Kidney (tissue), 13 donors: ENCODE measurements at regions not wholly inside any gene's neighbourhood (a gene's known extent, or its start where the extent isn't known, plus 50 kb on each side); places are given as distances from the start of the nearest gene placed in this dataset.
A peak's percentile ranks its signal among the peaks of the same experiment; 100 is the strongest.

ENCODE experiments used
- DNase-seq, 5 donors: peaks; one replicate each; pipeline ENCODE4 v3.0.0-alpha.2; 2013 to 2020
- FAIRE-seq: peaks from 2 replicates; lab custom pipeline; 2012; peaks lifted over from hg19 to GRCh38; lab: Jason Lieb, UNC
- H3K27ac ChIP-seq, 2 donors: one replicate each; pipeline ENCODE4 v1.7.0; 2013; ENCODE audit warnings: low read depth in 2 of 2, low read length in 2 of 2, inconsistent platforms in 1 of 2
- H3K27me3 ChIP-seq: one replicate; pipeline ENCODE4 v1.7.1; 2013; ENCODE audit warnings: low read length, inconsistent platforms; ENCODE audit not compliant: control insufficient read depth, insufficient read depth
- H3K36me3 ChIP-seq, 3 donors: one replicate each; pipeline versions ENCODE4 v1.7.0 to v1.7.1; 2013; ENCODE audit warnings: low read length in 3 of 3, control low read depth in 1 of 3, inconsistent platforms in 1 of 3; ENCODE audit not compliant: insufficient read depth in 3 of 3, control insufficient read depth in 2 of 3
- H3K4me1 ChIP-seq, 3 donors: one replicate each; pipeline versions ENCODE4 v1.7.0 to v1.7.1; 2013; ENCODE audit warnings: low read length in 3 of 3, inconsistent platforms in 1 of 3, low read depth in 1 of 3; ENCODE audit not compliant: control insufficient read depth in 2 of 3, insufficient read depth in 2 of 3
- H3K4me3 ChIP-seq, 3 donors: one replicate each; pipeline versions ENCODE4 v1.7.0 to v1.8.1; 2013; ENCODE audit warnings: low read length in 3 of 3, control low read depth in 1 of 3, inconsistent platforms in 1 of 3
- H3K9ac ChIP-seq, 3 donors: one replicate each; pipeline versions ENCODE4 v1.7.0 to v1.7.1; 2013; ENCODE audit warnings: low read length in 3 of 3, control low read depth in 1 of 3, inconsistent platforms in 1 of 3
- H3K9me3 ChIP-seq, 3 donors: one replicate each; pipeline versions ENCODE4 v1.7.0 to v1.7.1; 2013; ENCODE audit warnings: low read length in 3 of 3, control low read depth in 1 of 3, inconsistent platforms in 1 of 3; ENCODE audit not compliant: control insufficient read depth in 2 of 3, insufficient read depth in 1 of 3
- CTCF ChIP-seq: IDR thresholded peaks from 3 replicates; pipeline ENCODE4 v1.5.1; 2012; ENCODE audit warnings: mild to moderate bottlenecking, moderate library complexity, borderline replicate concordance; ENCODE audit not compliant: insufficient read depth; ENCODE audit errors: extremely low read depth
- intact Hi-C: fragments of 100-400 bp; cut with DNase I; formaldehyde crosslinking; loops from one replicate; pipeline ENCODE4 v1.11.1; 2022
- donor health status: control.
- donor health status: control.
- donor health status: control.
- donor health status: control.
- donor health status: control.
- donor health status: DM: yes; HTN: yes; CAD: no.
- donor health status: Normal renal cell carcinoma (clear cell type).

- peak in 1 of 5 donors; percentile 38 for DNase-seq
- Histone ChIP-seq H3K9me3 (no peaks in the 10 kb centered on the region), H3K9ac (no peak overlapping the region), H3K4me3 (no peak overlapping the region), H3K36me3 (no peaks in the 10 kb centered on the region), H3K4me1 (no peaks in the 10 kb centered on the region), H3K27me3 (no peaks in the 10 kb centered on the region), H3K27ac (no peak overlapping the region)
- intact Hi-C loops, result no loop called here
- FAIRE-seq, result no peak
- no peak for TF ChIP-seq CTCF
Observed at GRCh38 chr16:65994291-65994690, 372.2 kb upstream of the CDH5 start.

GRCh38 chr16:65991149-65991701 is 375.3 kb upstream of the CDH5 start:
- intact Hi-C loops, result no loop called here
- no peak overlapping the region for H3K4me3 ChIP-seq

GRCh38 chr16:65989861-65990604 is 376.5 kb upstream of the CDH5 start:
- Histone ChIP-seq H3K9ac (no peak overlapping the region), H3K36me3 (no peaks in the 10 kb centered on the region), H3K4me3 (no peak overlapping the region), H3K4me1 (no peaks in the 10 kb centered on the region), H3K9me3 (no peaks in the 10 kb centered on the region), H3K27ac (no peak overlapping the region), H3K27me3 (no peaks in the 10 kb centered on the region)
- TF ChIP-seq CTCF, result no peak
- FAIRE-seq (no peak), DNase-seq (no peak)
- intact Hi-C loops, result no loop called here

More at GRCh38 chr16:65991149-65991701, 375.3 kb upstream of the CDH5 start:
- Histone ChIP-seq H3K9ac (no peak overlapping the region), H3K36me3 (no peaks in the 10 kb centered on the region), H3K27ac (no peak overlapping the region), H3K27me3 (no peaks in the 10 kb centered on the region), H3K4me1 (no peaks in the 10 kb centered on the region), H3K9me3 (no peaks in the 10 kb centered on the region)
- no peak for TF ChIP-seq CTCF
- DNase-seq (peak in 2 of 5 donors; percentile 21 to 25), FAIRE-seq (no peak)
